ENCODE measurements at regions not wholly inside any gene's neighbourhood (a gene's known extent, or its start where the extent isn't known, plus 50 kb on each side); places are given as distances from the start of the nearest gene placed in this dataset.

DNA sequence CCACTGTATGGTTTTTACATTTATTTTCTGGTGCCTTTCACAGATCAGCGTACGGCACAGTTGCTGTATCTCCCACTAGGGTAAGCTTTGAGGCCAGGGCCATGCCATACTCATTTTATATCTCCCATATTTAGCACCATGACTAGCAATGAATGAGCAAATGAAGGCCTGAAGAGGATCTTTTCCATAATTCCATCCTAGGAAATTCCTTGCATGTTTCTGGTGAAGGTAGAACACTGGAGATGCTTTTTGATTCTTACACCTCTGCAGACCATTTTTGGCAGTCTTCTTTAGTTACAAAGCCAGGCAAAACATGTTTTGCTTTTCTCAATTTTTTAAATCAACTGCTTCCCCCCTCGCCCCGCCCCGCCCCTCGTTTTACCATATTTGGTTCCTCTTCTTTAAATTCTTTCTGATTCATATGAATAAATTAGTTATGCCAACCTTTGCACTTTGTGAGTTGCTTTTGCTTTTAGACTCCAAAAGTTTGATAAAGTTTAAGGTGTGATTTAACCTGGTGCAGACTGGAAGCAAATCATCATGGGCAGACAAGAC lies 78.9 kb upstream of the AK4 start:
- TF ChIP-seq RELA (IDR thresholded peaks at IDR 0.05; ENCODE audit: borderline replicate concordance, partially characterized antibody): no peak
- TF ChIP-seq, protein P1, sequence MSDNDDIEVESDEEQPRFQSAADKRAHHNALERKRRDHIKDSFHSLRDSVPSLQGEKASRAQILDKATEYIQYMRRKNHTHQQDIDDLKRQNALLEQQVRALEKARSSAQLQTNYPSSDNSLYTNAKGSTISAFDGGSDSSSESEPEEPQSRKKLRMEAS (IDR thresholded peaks at IDR 0.05; ENCODE audit: low read depth, low read length): no peak
- no peak for TF ChIP-seq KDM1A (IDR thresholded peaks at IDR 0.05; ENCODE audit: borderline replicate concordance)
- no peak for TF ChIP-seq POLR2AphosphoS5 (IDR thresholded peaks at IDR 0.05; ENCODE audit: low read length)
- no peak for TF ChIP-seq RCOR1 (conservative IDR thresholded peaks at IDR 0.05; ENCODE audit: low read depth, low read length)
- TF ChIP-seq GATAD2B (conservative IDR thresholded peaks at IDR 0.05; ENCODE audit: low read depth): no peak
- no peak for TF ChIP-seq CBX5 (IDR thresholded peaks at IDR 0.05; ENCODE audit: low read depth)
- TF ChIP-seq SREBF1 (IDR thresholded peaks at IDR 0.05; ENCODE audit: low read length): no peak
- no peak for TF ChIP-seq TCF7 (IDR thresholded peaks at IDR 0.05; ENCODE audit: borderline replicate concordance)
- no peak for TF ChIP-seq CEBPB (IDR thresholded peaks at IDR 0.05; ENCODE audit: borderline replicate concordance in 1 of 2, low read depth in 2 of 2, low read length in 2 of 2)
- no peak for TF ChIP-seq FOXK2 (IDR thresholded peaks at IDR 0.05)
- no peak for TF ChIP-seq TAF1 (IDR thresholded peaks at IDR 0.05; ENCODE audit: borderline replicate concordance, low read depth, low read length)
- no peak for TF ChIP-seq BHLHE40 (IDR thresholded peaks at IDR 0.05; ENCODE audit: borderline replicate concordance in 1 of 2, low read depth in 2 of 2, low read length in 1 of 2)
- TF ChIP-seq JUND (IDR thresholded peaks at IDR 0.05; ENCODE audit: low read depth, low read length): no peak
